H1 (cell line): ENCODE measurements at regions not wholly inside any gene's neighbourhood (a gene's known extent, or its start where the extent isn't known, plus 50 kb on each side); places are given as distances from the start of the nearest gene placed in this dataset.

Source experiments
- ASH2L ChIP-seq: fragments of 200-600, 300-600 bp; sonication (generic); IDR thresholded peaks from one replicate; pipeline ENCODE4 v1.7.1; 2017; ENCODE audit warnings: low read length
- ATF3 ChIP-seq: IDR thresholded peaks from 2 replicates; pipeline ENCODE4 v1.6.1; 2011; ENCODE audit warnings: low read depth, mild to moderate bottlenecking, low read length; ENCODE audit not compliant: insufficient read depth
- BCL11A ChIP-seq, 2 experiments: IDR thresholded peaks; one replicate each; pipeline ENCODE4 v1.6.1; 2011; ENCODE audit warnings: low read depth in 2 of 2, low read length in 2 of 2, mild to moderate bottlenecking in 2 of 2
- JUND ChIP-seq: IDR thresholded peaks from 2 replicates; pipeline ENCODE4 v1.6.1; 2011; ENCODE audit warnings: mild to moderate bottlenecking, improper control_type of control experiment, low read length
- MAFK ChIP-seq: IDR thresholded peaks from 2 replicates; pipeline ENCODE4 v1.6.1; 2012; ENCODE audit warnings: low read depth, mild to moderate bottlenecking, improper control_type of control experiment, low read length
- PHF8 ChIP-seq: fragments of 200-600 bp; sonication (generic); conservative IDR thresholded peaks from 2 replicates; pipeline ENCODE4 v1.7.1; 2012; ENCODE audit warnings: low read depth, mild to moderate bottlenecking, inconsistent platforms, low read length, moderate library complexity
- RNF2 ChIP-seq: fragments of 200-900, 300-1000 bp; sonication (generic); IDR thresholded peaks from 2 replicates; pipeline ENCODE4 v1.7.1; 2016; ENCODE audit warnings: borderline replicate concordance, low read depth, mild to moderate bottlenecking, antibody characterized with exemption, low read length; ENCODE audit not compliant: poor library complexity, severe bottlenecking; ENCODE audit errors: missing control alignments
- TBP ChIP-seq: IDR thresholded peaks from 2 replicates; pipeline ENCODE4 v1.6.1; 2011; ENCODE audit warnings: low read depth, low read length, improper control_type of control experiment

GRCh38 chr17:34451313-34451712 is 88.3 kb upstream of the CCL1 start (continued):
- TF ChIP-seq JUND: no peak
- TF ChIP-seq ASH2L: no peak
- TF ChIP-seq MAFK: no peak
- no peak for TF ChIP-seq PHF8
- TF ChIP-seq RNF2: no peak
- no peak for TF ChIP-seq BCL11A (IDR thresholded peaks at IDR 0.05; ENCODE audit: low read depth in 2 of 2, low read length in 2 of 2)
- no peak for TF ChIP-seq ATF3
- TF ChIP-seq TBP: no peak
